ENCODE measurements at regions not wholly inside any gene's neighbourhood (a gene's known extent, or its start where the extent isn't known, plus 50 kb on each side); places are given as distances from the start of the nearest gene placed in this dataset.

DNA sequence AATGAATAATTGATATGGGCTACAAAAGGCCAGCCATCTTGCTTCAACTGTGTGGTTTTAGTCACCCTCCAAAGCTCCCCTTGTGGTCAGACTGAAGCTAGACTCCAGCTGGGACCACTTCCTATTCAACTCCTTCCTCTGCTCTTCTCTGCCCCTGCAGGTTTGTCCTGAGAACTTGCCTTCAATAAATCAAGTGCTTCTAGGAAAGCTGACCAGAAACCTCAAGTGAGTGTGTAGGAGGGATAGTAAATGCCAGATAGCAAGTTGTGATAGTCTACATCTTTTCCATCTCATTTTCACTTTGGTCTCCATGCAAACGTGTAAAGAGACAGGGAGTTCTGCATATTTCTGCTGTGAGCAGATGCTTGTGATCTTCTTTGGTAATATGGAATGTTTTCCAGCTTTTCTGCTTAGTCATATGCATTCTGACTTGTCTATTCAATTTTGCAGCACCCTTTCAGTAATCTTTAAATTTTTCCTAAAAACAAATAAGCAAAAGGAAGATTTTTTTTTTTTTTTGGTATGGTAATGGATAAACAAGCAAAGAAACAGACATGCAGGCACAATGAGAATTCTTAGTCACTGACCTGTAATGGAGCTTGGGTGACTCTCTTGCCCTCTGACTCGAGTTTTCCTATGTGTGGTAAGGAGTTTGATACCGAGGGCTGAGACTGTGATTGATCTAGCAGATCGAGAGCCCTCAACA, 201.3 kb upstream of the BTBD3 start:
- Histone ChIP-seq H3K9me3 (no peaks in the 10 kb centered on the region), H3K27me3 (no peaks in the 10 kb centered on the region), H3K36me3 (no peaks in the 10 kb centered on the region), H3K4me3 (no peak overlapping the region), H3K27ac (no peak overlapping the region), H3K4me1 (no peaks in the 10 kb centered on the region)
- TF ChIP-seq, protein P1, sequence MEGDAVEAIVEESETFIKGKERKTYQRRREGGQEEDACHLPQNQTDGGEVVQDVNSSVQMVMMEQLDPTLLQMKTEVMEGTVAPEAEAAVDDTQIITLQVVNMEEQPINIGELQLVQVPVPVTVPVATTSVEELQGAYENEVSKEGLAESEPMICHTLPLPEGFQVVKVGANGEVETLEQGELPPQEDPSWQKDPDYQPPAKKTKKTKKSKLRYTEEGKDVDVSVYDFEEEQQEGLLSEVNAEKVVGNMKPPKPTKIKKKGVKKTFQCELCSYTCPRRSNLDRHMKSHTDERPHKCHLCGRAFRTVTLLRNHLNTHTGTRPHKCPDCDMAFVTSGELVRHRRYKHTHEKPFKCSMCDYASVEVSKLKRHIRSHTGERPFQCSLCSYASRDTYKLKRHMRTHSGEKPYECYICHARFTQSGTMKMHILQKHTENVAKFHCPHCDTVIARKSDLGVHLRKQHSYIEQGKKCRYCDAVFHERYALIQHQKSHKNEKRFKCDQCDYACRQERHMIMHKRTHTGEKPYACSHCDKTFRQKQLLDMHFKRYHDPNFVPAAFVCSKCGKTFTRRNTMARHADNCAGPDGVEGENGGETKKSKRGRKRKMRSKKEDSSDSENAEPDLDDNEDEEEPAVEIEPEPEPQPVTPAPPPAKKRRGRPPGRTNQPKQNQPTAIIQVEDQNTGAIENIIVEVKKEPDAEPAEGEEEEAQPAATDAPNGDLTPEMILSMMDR (IDR thresholded peaks at IDR 0.05), result no peak
- no peak for DNase-seq (ENCODE audit: low spot score)

DNA sequence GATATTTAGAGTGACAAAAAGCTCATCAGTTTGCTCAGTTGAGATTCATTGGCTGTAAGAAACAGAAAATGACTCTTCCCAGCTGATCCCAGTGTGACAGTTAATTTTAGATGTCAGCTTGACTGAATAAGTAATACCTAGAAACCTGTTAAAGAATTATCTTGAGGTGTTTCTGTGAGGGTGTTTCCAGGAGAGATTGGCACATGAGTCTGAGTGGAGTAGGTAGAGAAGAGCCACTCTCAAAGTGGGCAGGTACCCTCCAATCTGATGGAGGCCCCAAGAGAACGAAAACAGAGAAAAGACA, 200.8 kb upstream of the BTBD3 start:
- H3K9me3 ChIP-seq, result no peaks in the 10 kb centered on the region
- H3K4me1 ChIP-seq, result no peaks in the 10 kb centered on the region
- TF ChIP-seq, protein P1 (IDR thresholded peaks at IDR 0.05), result no peak
- no peak for DNase-seq (ENCODE audit: low spot score)
- H3K27ac ChIP-seq, result no peak overlapping the region
- no peak overlapping the region for H3K4me3 ChIP-seq
- no peaks in the 10 kb centered on the region for H3K36me3 ChIP-seq
- H3K27me3 ChIP-seq, result no peaks in the 10 kb centered on the region

DNA sequence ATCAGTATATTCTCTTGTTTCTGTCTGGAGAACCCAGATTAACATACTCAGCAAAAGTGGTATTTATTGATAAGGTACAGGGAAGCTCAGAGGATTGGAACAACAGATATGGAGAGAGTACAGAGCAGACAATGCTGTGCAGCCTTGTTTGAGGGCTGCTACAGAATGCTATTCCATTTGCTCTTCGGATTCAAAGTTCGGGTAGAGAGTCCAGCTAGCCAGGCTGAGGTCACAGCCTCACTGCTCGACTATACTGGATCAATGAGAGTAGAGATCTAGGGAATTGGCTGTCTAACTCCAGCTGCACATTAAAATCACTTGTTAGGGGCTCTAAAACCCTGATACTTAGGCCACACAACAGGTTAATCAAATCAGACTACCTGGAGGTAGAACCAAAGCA, 200.1 kb upstream of the BTBD3 start:
- Histone ChIP-seq H3K9me3 (no peaks in the 10 kb centered on the region), H3K4me1 (no peaks in the 10 kb centered on the region), H3K27me3 (no peaks in the 10 kb centered on the region), H3K27ac (no peak overlapping the region), H3K36me3 (no peaks in the 10 kb centered on the region), H3K4me3 (no peak overlapping the region)
- no peak for DNase-seq (ENCODE audit: low spot score)
- TF ChIP-seq, protein P1 (IDR thresholded peaks at IDR 0.05), result no peak

DNA sequence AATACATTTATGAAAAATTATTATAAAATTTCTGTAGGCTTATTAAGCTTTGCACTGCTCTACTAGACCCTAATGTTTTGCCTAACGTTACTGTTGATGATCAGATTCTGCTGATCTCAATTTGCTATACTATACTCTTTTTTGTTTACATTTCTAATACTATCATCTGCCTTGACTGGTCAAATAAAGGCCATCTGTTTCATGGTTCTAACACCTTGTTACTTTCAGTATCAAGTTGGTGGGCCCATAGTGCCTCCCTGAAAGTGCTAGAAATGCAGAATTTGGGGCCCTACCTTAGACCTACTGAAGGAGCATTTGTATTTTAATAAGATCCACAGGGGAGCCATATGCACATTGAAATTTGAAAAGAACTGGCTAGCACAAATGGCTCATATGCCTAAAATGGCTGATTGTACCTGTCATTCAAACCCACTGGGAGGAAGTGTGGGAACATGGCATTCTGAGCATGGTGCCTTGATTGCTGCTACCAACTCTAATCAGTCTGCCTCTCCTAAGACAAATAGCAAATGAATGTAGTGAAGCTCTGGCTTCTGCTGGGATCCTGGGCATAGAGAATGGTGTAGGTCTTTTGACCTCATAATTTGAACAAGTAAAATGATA, 199.1 kb upstream of the BTBD3 start:
- no peak overlapping the region for H3K27ac ChIP-seq
- TF ChIP-seq, protein P1 (IDR thresholded peaks at IDR 0.05), result no peak
- no peaks in the 10 kb centered on the region for H3K4me1 ChIP-seq
- H3K36me3 ChIP-seq, result no peaks in the 10 kb centered on the region
- no peaks in the 10 kb centered on the region for H3K27me3 ChIP-seq
- no peaks in the 10 kb centered on the region for H3K9me3 ChIP-seq
- DNase-seq (ENCODE audit: low spot score), result no peak
- no peak overlapping the region for H3K4me3 ChIP-seq

DNA sequence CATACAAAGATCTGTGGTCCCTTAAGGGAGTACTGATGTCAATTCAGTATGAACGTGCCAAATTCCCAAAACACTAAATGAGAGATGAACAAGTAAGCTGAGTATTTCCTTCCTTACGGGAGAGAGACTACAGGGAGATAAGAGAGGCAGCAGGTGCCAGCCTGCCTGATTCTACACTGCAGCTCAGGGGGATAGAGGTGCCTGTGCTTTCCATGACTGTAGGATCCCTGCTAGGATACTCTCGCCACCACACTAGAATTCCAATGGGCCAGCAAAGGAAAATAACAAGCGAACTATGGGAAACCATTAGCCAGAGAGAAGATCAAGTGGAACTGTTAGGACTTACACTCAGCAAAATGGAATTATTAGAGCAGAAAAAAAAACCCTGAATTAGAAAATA, 198.5 kb upstream of the BTBD3 start:
- TF ChIP-seq, protein P1 (IDR thresholded peaks at IDR 0.05), result no peak
- H3K27me3 ChIP-seq, result no peaks in the 10 kb centered on the region
- no peaks in the 10 kb centered on the region for H3K4me1 ChIP-seq
- no peak overlapping the region for H3K27ac ChIP-seq
- no peaks in the 10 kb centered on the region for H3K9me3 ChIP-seq
- no peaks in the 10 kb centered on the region for H3K36me3 ChIP-seq
- DNase-seq (ENCODE audit: low spot score), result no peak
- no peak overlapping the region for H3K4me3 ChIP-seq

DNA sequence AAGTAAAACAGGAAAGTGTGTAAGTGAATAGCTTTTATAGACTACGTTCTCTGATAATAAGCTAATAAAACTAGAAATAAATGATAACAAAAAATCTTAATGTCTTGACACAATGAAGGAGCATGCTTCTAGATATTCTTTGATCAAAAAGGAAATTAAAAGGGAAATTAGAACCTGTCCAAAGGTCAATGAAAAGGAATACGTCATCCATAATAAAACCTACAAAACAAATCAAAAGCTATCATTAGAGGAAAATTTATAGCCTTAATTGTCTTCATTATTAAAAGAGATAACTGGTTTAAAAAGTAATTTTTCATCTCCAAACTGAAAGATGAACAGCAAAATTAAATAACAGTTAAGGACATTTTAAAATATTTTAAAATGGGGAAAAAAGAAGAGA, 196.3 kb upstream of the BTBD3 start:
- H3K9me3 ChIP-seq, result no peaks in the 10 kb centered on the region
- no peaks in the 10 kb centered on the region for H3K36me3 ChIP-seq
- DNase-seq (ENCODE audit: low spot score), result no peak
- H3K4me1 ChIP-seq, result no peaks in the 10 kb centered on the region
- no peak overlapping the region for H3K4me3 ChIP-seq
- no peaks in the 10 kb centered on the region for H3K27me3 ChIP-seq
- H3K27ac ChIP-seq, result no peak overlapping the region
- TF ChIP-seq, protein P1 (IDR thresholded peaks at IDR 0.05), result no peak

Data from right atrium auricular region (tissue), 2 donors.